Stimulated activated memory B cell treated with anti-CD40 and anti-IgM and Interleukin-4, amounts not matched to agents 10 μg/mL and 1 μg/mL and 100 μg/mL, for 72 hours (primary cell): ENCODE measurements at regions not wholly inside any gene's neighbourhood (a gene's known extent, or its start where the extent isn't known, plus 50 kb on each side); places are given as distances from the start of the nearest gene placed in this dataset.
"Not testable (repeated sequence)": the region's sequence is repeated elsewhere in the genome, so short reads cannot be mapped to it uniquely, and the experiment has no call there.

Experiments
- ATAC-seq: fragments of 150-1000 bp; cut with Tn5 transposase; 2 replicates; pipeline ENCODE4 v1.10.0; 2021
- H3K27ac Mint-ChIP-seq: one replicate; pipeline ENCODE4 v1.8.0; 2022; ENCODE audit warnings: mild to moderate bottlenecking, mixed read lengths
- H3K27me3 Mint-ChIP-seq: one replicate; pipeline ENCODE4 v1.8.0; 2022; ENCODE audit warnings: mixed read lengths
- H3K36me3 Mint-ChIP-seq: one replicate; pipeline ENCODE4 v1.8.0; 2022; ENCODE audit warnings: mixed read lengths
- H3K4me1 Mint-ChIP-seq: one replicate; pipeline ENCODE4 v1.8.0; 2022; ENCODE audit warnings: mixed read lengths
- H3K4me3 Mint-ChIP-seq: one replicate; pipeline ENCODE4 v1.8.0; 2022; ENCODE audit warnings: mild to moderate bottlenecking, moderate library complexity, mixed read lengths
- H3K9me3 Mint-ChIP-seq: one replicate; pipeline ENCODE4 v1.8.0; 2022; ENCODE audit warnings: mixed read lengths

- Mint-ChIP-seq H3K4me1 (no peaks in the 10 kb centered on the region), H3K27ac (no peak overlapping the region), H3K4me3 (no peak overlapping the region), H3K27me3 (peaks cover 10% of the 10 kb centered on the region), H3K36me3 (peaks cover 9% of the 10 kb centered on the region), H3K9me3 (peaks cover 11% of the 10 kb centered on the region)
- ATAC-seq: no peak
Measured at GRCh38 chr2:43019025-43019367, 207.4 kb downstream of the ZFP36L2 start.

GRCh38 chr2:43018179-43019024 is 208.0 kb downstream of the ZFP36L2 start:
- no peak for ATAC-seq
- H3K36me3 Mint-ChIP-seq: peaks cover 9% of the 10 kb centered on the region
- peaks cover 10% of the 10 kb centered on the region for H3K27me3 Mint-ChIP-seq
- H3K27ac Mint-ChIP-seq: no peak overlapping the region
- H3K4me3 Mint-ChIP-seq: no peak overlapping the region
- peaks cover 11% of the 10 kb centered on the region for H3K9me3 Mint-ChIP-seq
- no peaks in the 10 kb centered on the region for H3K4me1 Mint-ChIP-seq

GRCh38 chr2:43013821-43014345 is 212.5 kb downstream of the ZFP36L2 start:
- H3K36me3 Mint-ChIP-seq: no peaks in the 10 kb centered on the region
- ATAC-seq: no peak
- H3K4me1 Mint-ChIP-seq: no peaks in the 10 kb centered on the region
- no peak overlapping the region for H3K4me3 Mint-ChIP-seq
- H3K27me3 Mint-ChIP-seq: peaks cover 10% of the 10 kb centered on the region
- no peaks in the 10 kb centered on the region for H3K9me3 Mint-ChIP-seq
- no peak overlapping the region for H3K27ac Mint-ChIP-seq

DNA sequence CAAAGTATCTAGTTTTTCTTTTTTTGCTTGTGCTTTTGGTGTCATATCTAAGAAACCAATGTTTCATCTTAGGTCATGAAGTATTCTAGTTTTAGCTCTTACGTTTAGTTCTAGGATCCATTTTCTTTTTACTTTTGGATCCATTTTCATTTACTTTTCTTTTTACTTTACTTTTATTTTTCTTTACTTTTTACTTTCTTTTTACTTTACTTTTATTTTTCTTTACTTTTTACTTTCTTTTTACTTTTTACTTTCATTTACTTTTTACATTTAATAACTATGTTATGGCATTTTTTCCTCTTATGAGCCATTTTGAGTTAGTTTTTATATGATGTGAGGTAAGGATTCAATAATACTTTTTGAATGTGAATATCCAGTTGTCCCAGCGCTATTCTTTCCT is 213.4 kb downstream of the ZFP36L2 start:
- H3K4me1 Mint-ChIP-seq: no peaks in the 10 kb centered on the region
- ATAC-seq: no peak
- peaks cover 15% of the 10 kb centered on the region for H3K27me3 Mint-ChIP-seq
- no peak overlapping the region for H3K4me3 Mint-ChIP-seq
- H3K27ac Mint-ChIP-seq: no peak overlapping the region
- H3K9me3 Mint-ChIP-seq: peaks cover 3% of the 10 kb centered on the region
- H3K36me3 Mint-ChIP-seq: no peaks in the 10 kb centered on the region

DNA sequence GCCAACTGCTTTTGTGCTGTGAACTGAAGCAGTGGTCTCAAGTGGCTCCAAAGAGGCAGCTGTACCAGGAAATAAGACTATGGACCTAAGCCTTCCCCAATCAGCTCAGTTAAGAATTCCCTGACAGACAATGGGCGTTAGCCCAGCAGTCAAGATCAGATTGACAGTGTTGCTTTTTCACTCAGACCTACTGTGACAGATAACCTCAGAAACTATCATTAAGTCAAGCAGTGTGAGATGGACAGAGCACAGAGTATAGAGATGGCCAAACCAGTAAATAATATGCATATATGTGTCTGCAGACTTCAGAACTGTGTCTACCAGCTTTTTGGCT is 215.3 kb downstream of the ZFP36L2 start:
- Mint-ChIP-seq H3K36me3 (no peaks in the 10 kb centered on the region), H3K4me3 (no peak overlapping the region), H3K9me3 (peaks cover 3% of the 10 kb centered on the region), H3K4me1 (no peaks in the 10 kb centered on the region), H3K27ac (no peak overlapping the region), H3K27me3 (peaks cover 13% of the 10 kb centered on the region)
- no peak for ATAC-seq

- Mint-ChIP-seq H3K27ac (no peak overlapping the region), H3K27me3 (peaks cover 13% of the 10 kb centered on the region), H3K4me1 (no peaks in the 10 kb centered on the region), H3K4me3 (no peak overlapping the region), H3K9me3 (peaks cover 3% of the 10 kb centered on the region), H3K36me3 (no peaks in the 10 kb centered on the region)
- no peak for ATAC-seq
Measured at GRCh38 chr2:43010438-43011157, 215.8 kb downstream of the ZFP36L2 start.

- Mint-ChIP-seq H3K4me1 (no peaks in the 10 kb centered on the region), H3K27me3 (peaks cover 13% of the 10 kb centered on the region), H3K36me3 (no peaks in the 10 kb centered on the region), H3K27ac (no peak overlapping the region), H3K4me3 (no peak overlapping the region), H3K9me3 (peaks cover 3% of the 10 kb centered on the region)
- no peak for ATAC-seq
Measured at GRCh38 chr2:43009448-43009847, 217.0 kb downstream of the ZFP36L2 start.

GRCh38 chr2:43008388-43008787 is 216.0 kb upstream of the HAAO start:
- Mint-ChIP-seq H3K36me3 (no peaks in the 10 kb centered on the region), H3K27ac (no peak overlapping the region), H3K27me3 (peaks cover 13% of the 10 kb centered on the region), H3K4me3 (no peak overlapping the region), H3K9me3 (peaks cover 3% of the 10 kb centered on the region), H3K4me1 (no peaks in the 10 kb centered on the region)
- ATAC-seq: no peak

GRCh38 chr2:43007901-43008300 is 215.5 kb upstream of the HAAO start:
- Mint-ChIP-seq H3K27ac (no peak overlapping the region), H3K4me1 (no peaks in the 10 kb centered on the region), H3K9me3 (peaks cover 3% of the 10 kb centered on the region), H3K4me3 (no peak overlapping the region), H3K36me3 (no peaks in the 10 kb centered on the region), H3K27me3 (peaks cover 13% of the 10 kb centered on the region)
- ATAC-seq: no peak

DNA sequence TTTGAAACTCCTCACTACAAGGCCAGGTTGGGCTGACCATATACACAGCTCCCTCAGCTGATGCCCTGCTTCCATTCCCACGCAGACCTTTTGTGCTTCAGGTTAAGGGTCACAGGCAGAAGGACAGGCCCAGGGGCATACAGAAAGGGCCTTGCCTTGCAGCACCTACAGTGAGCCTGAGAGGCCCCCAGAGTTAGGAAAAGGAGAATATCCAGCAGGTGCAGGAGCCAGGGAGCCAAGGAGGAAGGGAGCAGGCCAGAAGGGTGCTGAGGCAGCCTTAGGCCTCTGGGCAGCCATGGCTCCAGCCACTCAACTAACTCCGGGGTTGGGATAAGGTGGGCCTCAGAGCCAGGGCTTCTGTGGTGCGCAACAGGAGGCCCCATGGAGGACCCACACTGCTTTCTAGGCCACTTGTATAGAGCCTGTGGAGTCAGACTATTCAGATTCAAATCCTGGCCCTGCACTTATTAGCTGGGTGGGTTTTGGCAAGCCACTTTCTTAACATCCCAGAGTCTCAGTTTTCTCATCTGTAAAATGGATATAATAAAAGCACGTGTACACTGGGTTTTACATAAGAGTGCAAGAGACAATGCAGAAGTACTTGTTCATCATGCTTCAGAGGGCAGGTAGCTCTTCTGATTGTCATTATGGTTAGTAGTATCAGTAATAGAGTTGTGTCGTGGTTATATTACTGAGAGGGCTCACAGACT is 214.6 kb upstream of the HAAO start:
- ATAC-seq: no peak
- no peaks in the 10 kb centered on the region for H3K4me1 Mint-ChIP-seq
- H3K27ac Mint-ChIP-seq: no peak overlapping the region
- H3K4me3 Mint-ChIP-seq: no peak overlapping the region
- H3K36me3 Mint-ChIP-seq: no peaks in the 10 kb centered on the region
- peaks cover 3% of the 10 kb centered on the region for H3K9me3 Mint-ChIP-seq
- H3K27me3 Mint-ChIP-seq: peaks cover 13% of the 10 kb centered on the region

DNA sequence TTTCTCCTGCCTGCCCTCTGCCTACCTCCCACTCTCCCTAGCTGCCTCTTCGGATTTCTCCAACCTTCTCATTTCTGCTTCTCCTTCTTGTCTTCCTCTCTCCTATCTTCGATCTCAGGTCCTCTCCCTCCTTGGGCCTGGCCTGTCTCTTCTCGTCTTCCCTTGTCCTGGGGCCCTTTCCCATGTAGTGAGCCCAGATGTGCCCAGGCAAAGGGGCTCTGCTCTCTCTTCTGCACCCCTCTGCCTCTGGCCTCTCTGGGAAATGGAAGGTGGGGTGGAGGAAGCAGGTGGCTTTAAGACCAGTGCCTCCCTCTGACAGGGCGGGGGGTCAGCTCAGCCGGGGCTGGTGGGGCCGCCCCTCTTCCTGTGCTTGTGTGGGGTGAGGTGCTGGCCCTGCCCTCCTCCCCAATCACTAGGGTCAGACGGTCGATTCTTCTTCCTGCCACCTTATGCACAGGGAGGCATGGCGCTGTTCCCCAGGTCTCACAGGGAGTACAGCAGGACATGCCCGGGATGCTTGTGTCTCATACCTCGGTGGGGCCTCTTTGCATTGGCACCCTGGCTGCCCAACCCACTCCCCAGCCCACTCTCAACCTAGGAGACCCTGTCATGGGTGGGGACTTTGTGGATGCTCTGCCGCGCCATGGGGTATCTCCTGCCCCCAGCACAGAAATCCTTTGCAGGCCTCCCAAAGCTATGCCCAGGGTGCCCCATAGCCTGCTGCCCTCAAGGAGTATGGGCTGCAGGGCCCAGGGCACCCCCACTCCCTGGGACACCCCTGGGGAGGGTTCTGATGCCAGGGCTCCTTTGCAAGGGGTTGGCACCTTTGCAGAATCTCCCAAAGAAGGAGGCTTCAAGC is 213.8 kb upstream of the HAAO start:
- no peak for ATAC-seq
- Mint-ChIP-seq H3K4me1 (peaks cover 1% of the 10 kb centered on the region), H3K4me3 (no peak overlapping the region), H3K9me3 (peaks cover 3% of the 10 kb centered on the region), H3K27ac (no peak overlapping the region), H3K36me3 (no peaks in the 10 kb centered on the region), H3K27me3 (peaks cover 13% of the 10 kb centered on the region)

DNA sequence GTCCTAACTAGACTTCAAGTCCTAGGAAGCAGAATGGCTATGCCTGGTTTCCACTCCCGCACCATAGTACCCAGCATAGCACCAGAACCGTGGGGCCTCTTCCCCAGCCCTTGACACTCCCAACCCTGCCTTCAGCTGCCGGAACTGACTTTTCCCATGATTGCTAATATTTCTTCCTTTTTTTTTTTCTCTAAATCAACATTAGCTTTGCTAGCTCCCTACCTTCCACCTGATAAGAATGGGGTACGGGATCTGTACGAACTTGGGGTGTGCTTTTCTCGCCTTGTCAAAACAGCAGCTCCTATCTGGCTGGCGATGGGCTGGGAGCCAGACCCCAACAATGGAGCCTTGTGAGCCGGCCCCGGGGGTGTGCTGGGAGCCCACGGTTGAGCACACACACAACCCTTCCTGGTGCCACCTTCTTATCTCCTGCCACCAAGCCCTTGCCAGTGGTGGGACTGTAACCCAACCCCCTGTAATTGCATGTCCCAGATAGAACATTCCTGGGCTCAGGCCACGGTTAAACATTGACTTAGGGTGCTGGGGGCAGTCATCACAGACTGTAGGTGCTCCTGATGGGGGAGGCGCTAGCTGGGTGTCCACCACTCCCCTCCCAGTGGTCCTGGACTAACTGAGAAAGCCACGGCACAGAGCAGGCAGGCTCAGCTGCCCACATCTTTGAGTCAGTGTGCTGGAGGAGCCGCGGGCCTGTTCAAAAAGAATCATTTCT is 213.0 kb upstream of the HAAO start:
- no peak for ATAC-seq
- no peak overlapping the region for H3K4me3 Mint-ChIP-seq
- H3K4me1 Mint-ChIP-seq: peaks cover 9% of the 10 kb centered on the region
- H3K27me3 Mint-ChIP-seq: peaks cover 13% of the 10 kb centered on the region
- H3K36me3 Mint-ChIP-seq: no peaks in the 10 kb centered on the region
- H3K9me3 Mint-ChIP-seq: peaks cover 3% of the 10 kb centered on the region
- no peak overlapping the region for H3K27ac Mint-ChIP-seq

GRCh38 chr2:43004879-43005244 is 212.5 kb upstream of the HAAO start:
- H3K9me3 Mint-ChIP-seq: peaks cover 3% of the 10 kb centered on the region
- H3K27me3 Mint-ChIP-seq: peaks cover 13% of the 10 kb centered on the region
- peaks cover 13% of the 10 kb centered on the region for H3K4me1 Mint-ChIP-seq
- no peak overlapping the region for H3K4me3 Mint-ChIP-seq
- no peaks in the 10 kb centered on the region for H3K36me3 Mint-ChIP-seq
- no peak overlapping the region for H3K27ac Mint-ChIP-seq
- ATAC-seq: no peak

- not testable (repeated sequence) for H3K4me3 Mint-ChIP-seq, H3K27ac Mint-ChIP-seq, H3K36me3 Mint-ChIP-seq, ATAC-seq, H3K9me3 Mint-ChIP-seq
- Mint-ChIP-seq H3K27me3 (peaks cover 13% of the 10 kb centered on the region), H3K4me1 (peaks cover 13% of the 10 kb centered on the region)
Measured at GRCh38 chr2:43004126-43004865, 211.9 kb upstream of the HAAO start.
